HG02970 (cell line): ENCODE measurements at regions not wholly inside any gene's neighbourhood (a gene's known extent, or its start where the extent isn't known, plus 50 kb on each side); places are given as distances from the start of the nearest gene placed in this dataset.

Experiments used
- ATAC-seq: cut with Tn5 transposase; IDR thresholded peaks from one replicate; pipeline ENCODE4 v1.9.1; 2021; ENCODE audit warnings: mild to moderate bottlenecking, moderate library complexity, moderate number of reproducible peaks; ENCODE audit not compliant: unreplicated experiment, low FRiP score

DNA sequence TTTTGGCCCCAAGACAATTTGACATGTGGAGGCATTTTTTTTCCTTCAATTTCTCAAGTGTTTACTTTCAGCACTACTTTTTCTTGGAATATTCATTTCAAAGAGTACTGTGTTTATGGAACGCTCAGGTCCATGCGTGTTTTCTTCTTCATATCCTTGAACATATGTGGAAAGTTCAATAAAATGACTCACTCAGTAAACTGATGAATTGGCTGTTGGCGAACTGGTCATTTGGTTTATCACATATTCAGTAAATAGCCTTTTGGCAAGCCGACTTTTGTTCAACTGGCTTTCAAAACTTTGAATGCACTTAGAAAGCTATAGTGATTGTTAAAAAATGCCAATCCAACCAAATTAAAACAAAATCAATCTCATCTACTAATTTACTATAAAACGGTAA, 964.6 kb upstream of the SLC35B3 start:
- no peak for ATAC-seq

- ATAC-seq = no peak
These were observed 963.5 kb upstream of the SLC35B3 start for GRCh38 chr6:9398767-9399373.

- ATAC-seq = no peak
These were observed 962.9 kb upstream of the SLC35B3 start for GRCh38 chr6:9398071-9398766.

DNA sequence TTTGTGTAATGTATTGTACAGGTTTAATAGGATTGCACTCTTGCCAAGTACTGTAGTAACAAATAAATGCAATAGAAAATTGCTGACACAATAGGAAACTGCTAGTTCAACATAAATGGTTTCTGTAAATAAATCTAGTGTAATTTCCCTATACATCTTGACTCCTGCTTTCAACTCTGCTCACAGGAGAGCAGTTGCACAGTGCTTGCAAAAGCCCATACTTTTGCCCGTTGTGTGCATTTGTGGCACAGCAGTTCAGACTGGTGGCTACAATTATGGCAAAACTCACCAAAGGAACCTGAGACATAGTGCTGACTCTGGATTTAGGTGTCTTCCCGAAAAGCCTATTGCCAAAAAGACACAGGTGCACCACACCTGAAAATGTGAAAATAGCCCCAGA, 953.3 kb upstream of the SLC35B3 start:
- ATAC-seq = no peak

DNA sequence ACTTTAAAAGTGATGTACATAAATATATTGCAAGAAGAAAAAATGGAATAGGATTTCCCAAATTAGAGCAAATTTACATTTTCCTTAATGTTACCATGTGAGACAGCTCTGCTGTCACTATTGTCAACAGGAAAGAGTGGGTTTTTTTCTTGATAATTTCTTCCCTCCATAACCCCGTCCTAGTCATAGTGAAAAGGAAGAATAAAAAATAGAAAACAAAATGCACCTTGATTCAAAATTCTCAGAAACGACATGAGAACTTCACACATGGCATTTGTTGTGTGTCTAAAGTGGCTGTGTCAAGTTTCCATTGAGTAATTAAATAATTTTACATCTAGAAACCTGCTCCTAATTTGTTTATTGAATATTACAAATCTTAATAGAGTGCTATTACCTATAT, 945.2 kb upstream of the SLC35B3 start:
- no peak for ATAC-seq

DNA sequence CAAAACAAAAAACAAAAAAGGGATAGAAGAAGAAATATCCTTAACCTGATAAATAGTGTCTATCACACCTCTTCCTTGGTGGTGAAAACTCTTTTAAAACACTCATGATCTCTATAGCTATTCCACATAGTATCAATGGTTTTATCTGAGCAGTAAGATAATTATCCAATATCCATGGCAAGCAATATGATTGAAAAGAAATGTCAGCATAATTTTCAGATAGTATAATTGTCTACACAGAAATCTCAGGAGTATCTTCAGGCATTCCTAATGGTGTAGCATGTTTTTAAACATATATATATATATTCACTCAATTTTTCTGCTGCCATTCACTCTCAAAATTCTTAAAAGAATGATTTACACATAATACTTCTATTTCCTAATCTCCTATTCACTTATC, 938.0 kb upstream of the SLC35B3 start:
- no peak for ATAC-seq

DNA sequence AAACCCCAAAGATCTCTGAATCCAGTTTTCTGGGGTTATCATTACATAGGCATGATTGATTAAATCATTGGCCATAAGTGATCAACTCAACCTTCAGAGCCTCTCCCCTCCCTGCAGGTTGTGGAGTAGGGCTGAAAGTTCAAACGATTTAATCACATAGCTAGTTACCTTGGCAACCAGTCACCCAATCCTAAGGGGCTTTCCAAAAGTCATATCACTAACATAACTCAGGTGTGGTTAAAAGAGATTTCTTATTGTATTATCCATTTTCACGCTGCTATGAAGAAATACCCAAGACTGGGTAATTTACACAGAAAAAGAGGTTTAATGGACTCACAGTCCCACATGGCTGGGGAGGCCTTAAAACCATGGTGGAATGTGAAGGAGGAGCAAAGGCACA, 935.1 kb upstream of the SLC35B3 start:
- no peak for ATAC-seq

DNA sequence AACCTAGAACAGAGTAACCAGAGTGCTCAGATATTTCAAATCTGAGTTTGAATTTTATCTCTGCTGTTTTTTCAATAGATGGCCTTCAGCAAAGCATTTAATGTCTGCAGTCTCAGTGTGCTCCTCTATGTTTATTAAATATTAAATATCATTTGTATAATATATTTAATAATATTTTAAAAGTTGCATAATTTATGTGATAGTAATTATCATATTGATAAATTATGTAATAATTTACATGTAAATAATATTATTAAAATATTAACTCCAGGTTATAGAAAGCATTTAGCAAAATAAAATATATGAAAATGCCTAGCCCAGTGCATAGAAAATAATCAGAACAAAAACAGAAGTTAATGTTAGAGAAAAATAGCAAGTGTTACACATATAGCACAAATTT, 930.0 kb upstream of the SLC35B3 start:
- no peak for ATAC-seq

GRCh38 chr6:9361749-9362148, 926.4 kb upstream of the SLC35B3 start:
- ATAC-seq = no peak

- no peak for ATAC-seq
These were observed 925.5 kb upstream of the SLC35B3 start for GRCh38 chr6:9360881-9361280.

- no peak for ATAC-seq
These were observed 912.3 kb upstream of the SLC35B3 start for GRCh38 chr6:9347608-9348007.

- ATAC-seq = no peak
These were observed 911.6 kb upstream of the SLC35B3 start for GRCh38 chr6:9346923-9347322.

DNA sequence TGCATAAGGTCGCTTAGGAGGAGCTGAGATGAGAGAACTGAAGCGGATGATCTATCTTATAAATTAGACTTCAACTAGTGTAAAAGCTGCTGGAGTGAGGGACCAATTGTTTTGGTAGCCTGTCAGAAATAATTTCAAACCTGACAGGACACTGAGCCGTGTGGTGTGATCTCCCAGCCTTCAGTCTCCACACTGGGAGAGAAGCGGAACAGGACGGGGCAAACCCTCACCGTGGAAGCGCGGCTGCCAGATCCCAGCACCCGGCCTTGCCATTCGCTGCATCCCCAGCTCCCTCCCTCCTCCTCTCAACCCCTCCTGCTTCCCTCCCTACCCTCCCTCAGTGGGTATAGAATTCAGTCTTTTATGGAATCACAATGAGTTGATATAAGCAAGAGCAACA, 900.1 kb upstream of the SLC35B3 start:
- no peak for ATAC-seq

- no peak for ATAC-seq
These were observed 899.6 kb upstream of the SLC35B3 start for GRCh38 chr6:9334979-9335378.

- ATAC-seq = no peak
These were observed 897.0 kb upstream of the SLC35B3 start for GRCh38 chr6:9332241-9332780.

GRCh38 chr6:9316831-9317230, 881.5 kb upstream of the SLC35B3 start:
- ATAC-seq = no peak

GRCh38 chr6:9315966-9316650, 880.8 kb upstream of the SLC35B3 start:
- no peak for ATAC-seq

DNA sequence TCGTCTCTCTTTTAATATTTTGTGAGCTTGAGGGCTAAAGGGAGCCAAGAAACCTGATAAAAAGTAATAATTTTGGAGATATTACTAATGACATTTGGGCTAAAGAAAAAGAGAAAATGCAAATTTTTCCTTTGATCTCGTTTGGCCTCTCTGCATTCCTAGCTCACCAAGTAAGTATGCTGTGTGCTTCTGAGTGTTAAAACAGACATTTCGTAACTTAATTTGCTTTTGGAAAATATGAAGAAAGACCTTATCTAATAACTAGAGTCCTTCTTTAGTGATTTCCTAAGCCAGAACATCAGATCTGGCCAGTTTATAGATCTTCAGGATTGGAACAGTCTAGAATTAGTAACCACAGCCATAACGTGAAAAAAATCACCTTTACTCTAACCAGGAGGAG, 872.9 kb upstream of the SLC35B3 start:
- no peak for ATAC-seq

DNA sequence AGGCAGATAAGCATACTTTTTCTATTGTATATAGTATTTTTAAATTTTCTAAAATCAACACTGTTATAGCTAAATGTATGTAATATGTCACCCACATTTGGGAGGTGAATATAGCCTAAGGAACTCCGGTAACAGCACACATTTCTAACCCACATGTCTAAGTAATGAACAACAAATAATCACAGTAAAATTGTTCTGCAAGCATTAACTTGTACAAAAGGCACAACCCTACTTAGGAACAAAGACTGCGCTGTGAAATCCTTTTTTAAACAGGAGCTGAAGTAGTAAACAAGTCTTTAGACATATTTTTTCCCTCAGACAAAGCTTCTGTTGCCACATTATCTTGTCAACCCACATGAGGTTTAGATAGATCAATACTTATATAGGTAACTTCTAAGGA, 872.4 kb upstream of the SLC35B3 start:
- no peak for ATAC-seq

DNA sequence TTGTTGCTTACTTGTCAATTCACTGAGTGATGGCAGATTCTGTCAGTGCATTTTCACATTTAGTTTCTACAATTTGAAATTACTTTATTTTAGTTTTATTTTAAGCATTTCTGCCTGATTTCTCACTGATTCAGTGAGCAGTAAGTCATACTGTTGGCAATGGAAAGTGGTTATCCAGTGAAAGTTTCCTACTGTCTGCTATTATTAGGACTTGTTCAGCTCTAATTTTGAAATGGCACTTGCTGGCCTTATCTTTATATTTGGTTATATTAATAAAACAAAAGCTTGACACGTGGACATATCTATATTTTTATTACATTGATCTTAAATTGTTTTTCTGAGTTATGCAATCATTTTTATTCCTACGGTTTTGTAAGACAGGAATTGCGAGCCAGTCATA, 871.8 kb upstream of the SLC35B3 start:
- ATAC-seq = no peak

DNA sequence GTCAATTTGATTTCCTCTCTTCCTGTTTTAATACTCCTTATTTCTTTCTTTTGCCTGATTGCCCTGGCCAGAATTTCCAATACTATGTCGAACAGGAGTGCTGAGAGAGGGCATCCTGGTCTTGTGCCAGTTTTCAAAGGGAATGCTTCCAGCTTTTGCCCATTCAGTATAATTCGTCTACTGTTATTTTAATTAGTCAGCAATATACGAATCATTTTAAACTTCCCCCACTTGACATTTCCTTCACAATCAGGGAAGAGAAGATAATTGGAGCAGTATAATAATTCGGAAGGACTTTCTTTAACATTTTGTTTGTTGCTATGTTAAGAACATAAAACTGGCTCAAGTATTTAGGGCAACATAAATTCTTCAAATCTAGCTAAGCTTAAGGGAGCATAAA, 860.3 kb upstream of the SLC35B3 start:
- ATAC-seq = no peak

DNA sequence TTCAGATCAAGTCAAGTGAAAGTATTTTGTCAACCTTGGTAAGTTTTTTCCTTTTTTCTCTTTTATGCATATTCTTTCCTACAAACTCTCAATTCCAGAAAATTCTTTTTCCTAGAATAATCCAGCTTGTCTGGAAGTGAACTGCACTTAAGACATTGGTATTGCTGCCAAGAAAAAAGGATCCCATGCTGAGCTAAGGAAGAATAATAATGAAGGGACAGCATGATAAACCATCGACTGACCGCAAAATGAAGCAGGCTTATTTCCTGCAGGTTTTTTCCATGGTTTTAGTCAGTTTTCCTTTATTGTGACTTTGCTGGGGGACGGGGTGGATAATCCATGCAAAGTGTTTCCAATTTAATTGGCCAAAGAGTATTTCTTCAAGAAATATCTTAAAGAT, 857.6 kb upstream of the SLC35B3 start:
- no peak for ATAC-seq
